ENCODE measurements at regions not wholly inside any gene's neighbourhood (a gene's known extent, or its start where the extent isn't known, plus 50 kb on each side); places are given as distances from the start of the nearest gene placed in this dataset.
A peak's percentile ranks its signal among the peaks of the same experiment; 100 is the strongest.

- Histone ChIP-seq H3K9me3 (ENCODE audit: control insufficient read depth, low read length) (no peaks in the 10 kb centered on the region), H3K27me3 (ENCODE audit: control insufficient read depth, insufficient read depth, low read length) (no peaks in the 10 kb centered on the region), H3K4me1 (ENCODE audit: control insufficient read depth, insufficient read depth, low read length) (peaks cover 34% of the 10 kb centered on the region), H3K9ac (ENCODE audit: low read length) (peak overlapping the region; percentile 26), H3K36me3 (ENCODE audit: control insufficient read depth, insufficient read depth, low read length) (no peaks in the 10 kb centered on the region), H3K4me3 (ENCODE audit: low read length) (no peak overlapping the region)
Measured at GRCh38 chr4:128386761-128387599, 99.4 kb upstream of the PGRMC2 start.

- H3K4me3 ChIP-seq (ENCODE audit: low read length), result no peak overlapping the region
- no peak overlapping the region for H3K9ac ChIP-seq (ENCODE audit: low read length)
- no peaks in the 10 kb centered on the region for H3K36me3 ChIP-seq (ENCODE audit: control insufficient read depth, insufficient read depth, low read length)
- H3K4me1 ChIP-seq (ENCODE audit: control insufficient read depth, insufficient read depth, low read length), result peaks cover 34% of the 10 kb centered on the region
- H3K9me3 ChIP-seq (ENCODE audit: control insufficient read depth, low read length), result no peaks in the 10 kb centered on the region
- no peaks in the 10 kb centered on the region for H3K27me3 ChIP-seq (ENCODE audit: control insufficient read depth, insufficient read depth, low read length)
Measured at GRCh38 chr4:128385683-128386304, 98.2 kb upstream of the PGRMC2 start.

DNA sequence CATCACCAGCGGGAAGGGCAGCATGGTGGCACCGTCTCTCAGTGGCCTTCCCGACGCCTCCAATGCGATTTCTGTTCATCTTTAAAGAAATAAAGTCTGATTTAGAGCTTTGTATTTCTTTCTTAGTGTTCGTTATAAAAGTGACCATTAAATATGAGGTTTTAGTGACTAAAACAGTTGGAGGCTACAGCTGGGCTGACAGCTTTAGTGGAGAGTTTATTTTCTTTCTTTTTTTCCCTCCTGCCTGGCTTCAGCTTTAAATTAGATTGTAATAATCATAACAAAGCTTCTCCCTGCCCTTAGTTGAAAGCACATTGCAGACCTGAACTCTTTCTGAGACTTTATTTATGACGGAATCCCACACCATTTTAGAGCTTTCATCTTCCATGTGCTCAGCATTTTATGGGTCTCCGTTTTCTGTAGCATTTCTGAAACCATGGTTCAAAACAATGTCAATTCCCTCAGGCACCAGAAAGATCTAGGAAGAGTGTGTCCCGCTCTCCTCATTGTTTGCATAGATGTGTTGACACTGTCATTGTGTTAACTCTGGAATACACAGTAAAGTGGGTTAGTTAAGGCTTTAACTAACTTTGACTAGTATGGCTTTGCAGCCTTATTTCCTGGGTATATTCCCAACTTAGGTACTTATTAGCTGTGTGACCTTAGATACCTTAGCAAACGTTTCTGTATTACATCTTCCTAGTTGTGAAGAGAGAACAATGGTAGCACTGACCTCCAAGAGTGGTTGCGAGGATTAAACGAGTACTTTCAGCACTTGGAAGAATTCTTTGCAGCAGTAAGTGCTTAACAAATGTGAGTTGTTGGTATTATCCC lies 97.4 kb upstream of the PGRMC2 start:
- H3K27me3 ChIP-seq (ENCODE audit: control insufficient read depth, insufficient read depth, low read length), result no peaks in the 10 kb centered on the region
- no peak overlapping the region for H3K9ac ChIP-seq (ENCODE audit: low read length)
- no peak overlapping the region for H3K4me3 ChIP-seq (ENCODE audit: low read length)
- peaks cover 41% of the 10 kb centered on the region for H3K4me1 ChIP-seq (ENCODE audit: control insufficient read depth, insufficient read depth, low read length)
- no peaks in the 10 kb centered on the region for H3K9me3 ChIP-seq (ENCODE audit: control insufficient read depth, low read length)
- H3K36me3 ChIP-seq (ENCODE audit: control insufficient read depth, insufficient read depth, low read length), result no peaks in the 10 kb centered on the region

GRCh38 chr4:128384091-128384520 lies 96.5 kb upstream of the PGRMC2 start:
- Histone ChIP-seq H3K9ac (ENCODE audit: low read length) (no peak overlapping the region), H3K4me1 (ENCODE audit: control insufficient read depth, insufficient read depth, low read length) (peaks cover 47% of the 10 kb centered on the region), H3K9me3 (ENCODE audit: control insufficient read depth, low read length) (no peaks in the 10 kb centered on the region), H3K27me3 (ENCODE audit: control insufficient read depth, insufficient read depth, low read length) (no peaks in the 10 kb centered on the region), H3K36me3 (ENCODE audit: control insufficient read depth, insufficient read depth, low read length) (no peaks in the 10 kb centered on the region), H3K4me3 (ENCODE audit: low read length) (no peak overlapping the region)

DNA sequence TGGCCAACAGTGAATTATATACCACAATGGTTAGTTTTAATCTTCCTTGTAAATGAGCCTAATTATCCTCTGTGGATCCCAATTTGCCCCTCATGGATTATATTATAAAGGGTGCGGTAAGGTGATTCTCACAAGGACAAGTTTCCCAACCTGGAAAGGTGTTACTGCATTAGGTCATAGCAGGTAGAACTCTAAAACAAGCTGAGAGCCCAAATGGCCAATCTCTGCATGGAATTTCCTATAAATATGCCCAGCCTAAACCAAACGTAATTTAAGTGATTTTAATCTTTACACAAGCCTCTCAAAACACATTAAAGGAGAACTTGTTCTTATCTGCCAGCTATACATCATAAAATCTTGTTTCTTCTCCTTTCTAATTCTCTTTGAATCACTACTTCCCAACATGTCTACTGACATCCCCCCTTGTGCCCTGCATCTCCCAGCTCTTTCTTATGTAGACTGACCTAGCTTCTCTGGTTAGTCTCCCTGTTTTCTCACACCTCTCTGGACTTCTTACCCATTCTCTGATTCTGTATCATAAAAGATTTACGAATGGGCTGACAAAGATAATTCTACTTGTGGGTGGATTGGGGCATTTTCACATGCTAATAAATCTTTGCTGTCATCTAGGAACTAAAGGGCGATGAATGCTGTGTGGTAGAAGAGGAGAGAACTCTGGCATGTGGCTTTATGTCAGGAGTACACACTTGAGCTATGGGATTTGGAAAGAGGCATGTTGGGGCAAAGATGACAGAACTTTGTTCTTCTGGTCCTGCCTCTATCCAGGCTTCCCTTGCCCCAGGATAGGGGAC lies 94.3 kb upstream of the PGRMC2 start:
- H3K36me3 ChIP-seq (ENCODE audit: control insufficient read depth, insufficient read depth, low read length), result no peaks in the 10 kb centered on the region
- no peak overlapping the region for H3K9ac ChIP-seq (ENCODE audit: low read length)
- H3K9me3 ChIP-seq (ENCODE audit: control insufficient read depth, low read length), result no peaks in the 10 kb centered on the region
- H3K4me3 ChIP-seq (ENCODE audit: low read length), result no peak overlapping the region
- no peaks in the 10 kb centered on the region for H3K27me3 ChIP-seq (ENCODE audit: control insufficient read depth, insufficient read depth, low read length)
- H3K4me1 ChIP-seq (ENCODE audit: control insufficient read depth, insufficient read depth, low read length), result peaks cover 36% of the 10 kb centered on the region

DNA sequence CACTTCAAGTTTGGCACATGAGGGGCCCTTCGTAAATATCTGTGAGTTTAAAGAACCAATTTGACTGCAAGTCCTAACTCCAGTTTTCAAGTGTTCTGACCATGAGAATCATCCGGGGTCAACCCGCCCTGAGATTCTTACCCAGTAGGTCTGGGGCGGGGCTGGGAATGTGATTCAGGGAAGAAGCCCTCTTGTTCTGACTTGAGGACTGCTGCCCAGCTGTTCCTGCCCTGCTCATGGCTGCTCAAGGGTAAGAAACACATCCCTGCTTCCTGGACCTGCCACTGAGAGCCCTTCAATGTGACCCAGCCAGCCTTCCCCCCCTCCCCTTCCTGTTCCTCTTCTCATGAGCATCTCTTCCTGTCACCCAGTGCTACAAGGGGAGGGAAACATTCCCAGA lies 92.7 kb upstream of the PGRMC2 start:
- Histone ChIP-seq H3K9ac (ENCODE audit: low read length) (no peak overlapping the region), H3K9me3 (ENCODE audit: control insufficient read depth, low read length) (no peaks in the 10 kb centered on the region), H3K4me3 (ENCODE audit: low read length) (no peak overlapping the region), H3K27me3 (ENCODE audit: control insufficient read depth, insufficient read depth, low read length) (no peaks in the 10 kb centered on the region), H3K4me1 (ENCODE audit: control insufficient read depth, insufficient read depth, low read length) (peaks cover 20% of the 10 kb centered on the region), H3K36me3 (ENCODE audit: control insufficient read depth, insufficient read depth, low read length) (no peaks in the 10 kb centered on the region)

GRCh38 chr4:128379860-128380259 lies 92.2 kb upstream of the PGRMC2 start:
- H3K36me3 ChIP-seq (ENCODE audit: control insufficient read depth, insufficient read depth, low read length), result no peaks in the 10 kb centered on the region
- H3K27me3 ChIP-seq (ENCODE audit: control insufficient read depth, insufficient read depth, low read length), result no peaks in the 10 kb centered on the region
- no peak overlapping the region for H3K4me3 ChIP-seq (ENCODE audit: low read length)
- H3K9me3 ChIP-seq (ENCODE audit: control insufficient read depth, low read length), result no peaks in the 10 kb centered on the region
- peaks cover 16% of the 10 kb centered on the region for H3K4me1 ChIP-seq (ENCODE audit: control insufficient read depth, insufficient read depth, low read length)
- H3K9ac ChIP-seq (ENCODE audit: low read length), result no peak overlapping the region

DNA sequence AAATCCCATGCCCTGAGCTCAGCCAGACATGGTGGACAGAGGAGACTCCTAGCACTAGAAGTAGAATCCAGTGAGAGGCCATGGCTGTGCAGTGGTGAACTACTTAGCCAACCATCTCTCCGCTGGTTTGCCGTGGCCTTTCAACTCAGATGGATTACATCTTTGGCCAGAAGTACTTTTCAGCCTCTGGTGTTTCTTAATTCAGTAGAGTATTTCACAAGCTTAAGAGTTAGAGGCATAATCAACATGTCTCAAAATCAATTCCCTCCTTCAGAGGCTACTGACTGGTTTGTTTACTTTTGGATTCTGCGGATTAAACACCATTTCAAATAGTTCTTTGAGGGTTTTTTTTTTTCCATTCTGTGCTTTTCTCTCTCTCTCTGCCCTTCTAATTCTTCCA lies 91.1 kb upstream of the PGRMC2 start:
- no peaks in the 10 kb centered on the region for H3K9me3 ChIP-seq (ENCODE audit: control insufficient read depth, low read length)
- H3K9ac ChIP-seq (ENCODE audit: low read length), result no peak overlapping the region
- no peak overlapping the region for H3K4me3 ChIP-seq (ENCODE audit: low read length)
- H3K36me3 ChIP-seq (ENCODE audit: control insufficient read depth, insufficient read depth, low read length), result no peaks in the 10 kb centered on the region
- no peaks in the 10 kb centered on the region for H3K27me3 ChIP-seq (ENCODE audit: control insufficient read depth, insufficient read depth, low read length)
- H3K4me1 ChIP-seq (ENCODE audit: control insufficient read depth, insufficient read depth, low read length), result peaks cover 13% of the 10 kb centered on the region

GRCh38 chr4:128376958-128377357 lies 89.3 kb upstream of the PGRMC2 start:
- H3K4me1 ChIP-seq (ENCODE audit: control insufficient read depth, insufficient read depth, low read length), result peaks cover 13% of the 10 kb centered on the region
- no peak overlapping the region for H3K4me3 ChIP-seq (ENCODE audit: low read length)
- no peak overlapping the region for H3K9ac ChIP-seq (ENCODE audit: low read length)
- H3K27me3 ChIP-seq (ENCODE audit: control insufficient read depth, insufficient read depth, low read length), result no peaks in the 10 kb centered on the region
- no peaks in the 10 kb centered on the region for H3K9me3 ChIP-seq (ENCODE audit: control insufficient read depth, low read length)
- H3K36me3 ChIP-seq (ENCODE audit: control insufficient read depth, insufficient read depth, low read length), result no peaks in the 10 kb centered on the region

DNA sequence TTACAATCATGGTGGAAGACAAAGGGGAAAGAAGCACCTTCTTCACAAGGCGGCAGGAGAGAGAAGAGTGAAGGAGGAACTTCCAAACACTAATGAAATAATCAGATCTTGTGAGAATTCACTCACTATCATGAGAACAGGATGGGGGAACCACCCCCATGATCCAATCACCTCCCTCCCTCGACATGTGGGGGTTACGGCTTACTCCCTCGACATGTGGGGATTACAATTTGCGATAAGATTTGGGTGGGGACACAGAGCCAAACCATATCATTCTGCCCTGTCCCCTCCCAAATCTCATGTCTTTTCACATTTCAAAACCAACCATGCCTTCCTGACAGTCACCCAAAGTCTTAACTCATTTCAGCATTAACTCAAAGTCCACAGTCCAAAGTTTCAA lies 88.7 kb upstream of the PGRMC2 start:
- H3K4me1 ChIP-seq (ENCODE audit: control insufficient read depth, insufficient read depth, low read length), result peaks cover 13% of the 10 kb centered on the region
- no peaks in the 10 kb centered on the region for H3K36me3 ChIP-seq (ENCODE audit: control insufficient read depth, insufficient read depth, low read length)
- H3K9me3 ChIP-seq (ENCODE audit: control insufficient read depth, low read length), result no peaks in the 10 kb centered on the region
- no peaks in the 10 kb centered on the region for H3K27me3 ChIP-seq (ENCODE audit: control insufficient read depth, insufficient read depth, low read length)
- H3K9ac ChIP-seq (ENCODE audit: low read length), result no peak overlapping the region
- H3K4me3 ChIP-seq (ENCODE audit: low read length), result no peak overlapping the region

- Histone ChIP-seq H3K9ac (ENCODE audit: low read length) (no peak overlapping the region), H3K9me3 (ENCODE audit: control insufficient read depth, low read length) (no peaks in the 10 kb centered on the region), H3K4me3 (ENCODE audit: low read length) (no peak overlapping the region), H3K36me3 (ENCODE audit: control insufficient read depth, insufficient read depth, low read length) (no peaks in the 10 kb centered on the region), H3K4me1 (ENCODE audit: control insufficient read depth, insufficient read depth, low read length) (no peaks in the 10 kb centered on the region), H3K27me3 (ENCODE audit: control insufficient read depth, insufficient read depth, low read length) (no peaks in the 10 kb centered on the region)
Measured at GRCh38 chr4:128373628-128374027, 86.0 kb upstream of the PGRMC2 start.
